CD4-positive, alpha-beta T cell treated with Interferon alpha-2 for 1 hour (primary cell): ENCODE measurements at regions not wholly inside any gene's neighbourhood (a gene's known extent, or its start where the extent isn't known, plus 50 kb on each side); places are given as distances from the start of the nearest gene placed in this dataset.

Experiments
- DNase-seq, 2 donors: peaks; one replicate each; pipeline ENCODE4 v3.0.0-alpha.2; 2020 to 2022

DNA sequence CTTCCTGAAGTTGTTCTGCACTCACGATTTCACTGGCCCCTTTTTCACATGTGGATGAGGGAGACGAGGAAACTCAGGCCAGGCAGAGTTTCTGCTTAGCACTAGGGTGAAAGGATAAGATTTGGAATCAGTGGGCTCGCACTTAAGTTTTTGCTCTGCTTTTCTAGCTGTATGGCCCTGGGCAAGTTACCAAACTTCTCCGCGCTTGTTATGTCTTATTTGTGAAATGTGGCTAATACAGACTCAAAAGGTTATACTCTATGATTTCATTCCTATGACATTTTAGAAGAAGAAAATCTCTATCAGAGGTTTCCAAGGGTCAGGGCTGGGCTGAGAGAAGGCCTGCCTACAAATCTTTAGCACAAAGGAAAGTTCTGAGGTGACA lies 191.9 kb upstream of the LRIG1 start:
- DNase-seq: no peak

DNA sequence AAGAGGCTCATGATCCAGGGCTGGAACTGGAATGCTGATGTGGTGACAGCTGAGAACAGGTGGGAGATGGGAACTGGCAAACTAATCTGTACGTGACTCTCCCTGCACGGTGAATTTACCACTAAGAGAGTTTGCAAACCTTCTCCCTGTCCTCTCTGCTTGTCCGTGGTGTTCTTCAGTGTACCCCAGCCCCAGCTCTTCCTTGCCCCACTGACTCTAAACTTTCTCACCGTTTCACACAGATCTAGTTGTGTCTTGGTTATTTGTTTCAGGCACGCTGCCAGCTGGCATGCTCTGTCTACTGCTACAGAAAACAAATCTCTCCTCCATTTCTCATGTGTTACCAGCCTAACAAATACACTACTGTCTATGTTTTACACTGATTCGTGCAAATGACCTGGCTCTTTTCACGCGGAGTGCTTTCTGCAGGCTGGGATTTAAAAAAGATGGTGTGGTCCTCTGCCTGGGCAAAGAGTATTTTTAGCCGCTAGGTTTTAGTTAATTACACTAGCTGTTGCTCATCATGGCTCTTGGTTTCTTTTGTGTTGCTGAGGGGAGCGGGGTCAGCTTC lies 192.7 kb upstream of the LRIG1 start:
- no peak for DNase-seq

DNA sequence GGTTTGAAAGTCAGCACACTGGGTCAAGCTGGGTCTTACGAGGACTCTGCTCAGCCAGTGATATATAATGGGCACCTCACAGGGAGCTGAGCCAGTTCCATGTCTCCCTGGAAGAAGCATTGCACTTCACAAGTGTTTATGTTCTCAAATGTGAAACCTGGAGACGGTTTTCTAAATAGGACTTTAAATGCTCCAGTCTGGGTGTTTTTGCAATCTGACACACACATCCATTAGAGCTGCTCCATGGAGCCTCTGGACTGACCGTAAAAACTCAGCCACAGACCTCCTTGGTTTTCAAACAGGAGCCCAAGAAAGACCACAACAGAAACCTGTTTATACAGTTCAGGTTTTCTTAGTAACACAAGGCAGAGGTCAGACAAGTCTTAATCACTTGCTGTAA lies 201.3 kb upstream of the LRIG1 start:
- DNase-seq: no peak

DNA sequence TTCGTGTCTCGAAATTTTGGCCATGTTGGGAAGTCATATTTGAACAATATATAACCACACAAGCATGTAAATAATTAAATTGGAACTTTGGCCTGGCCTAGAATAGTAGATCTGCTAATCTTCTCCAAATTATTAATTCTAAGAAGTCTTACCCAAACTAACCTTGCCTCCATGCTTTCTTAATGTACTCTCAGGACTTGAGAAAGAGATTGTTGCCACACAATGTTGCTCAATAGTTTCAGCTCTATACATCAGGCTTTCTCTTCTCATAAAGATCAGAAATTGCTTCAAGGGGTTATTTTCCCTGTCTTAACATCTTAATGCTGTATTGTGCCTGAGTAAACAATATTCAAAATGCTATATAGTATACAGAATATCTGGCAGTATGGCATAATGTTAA lies 202.7 kb upstream of the LRIG1 start:
- no peak for DNase-seq

DNA sequence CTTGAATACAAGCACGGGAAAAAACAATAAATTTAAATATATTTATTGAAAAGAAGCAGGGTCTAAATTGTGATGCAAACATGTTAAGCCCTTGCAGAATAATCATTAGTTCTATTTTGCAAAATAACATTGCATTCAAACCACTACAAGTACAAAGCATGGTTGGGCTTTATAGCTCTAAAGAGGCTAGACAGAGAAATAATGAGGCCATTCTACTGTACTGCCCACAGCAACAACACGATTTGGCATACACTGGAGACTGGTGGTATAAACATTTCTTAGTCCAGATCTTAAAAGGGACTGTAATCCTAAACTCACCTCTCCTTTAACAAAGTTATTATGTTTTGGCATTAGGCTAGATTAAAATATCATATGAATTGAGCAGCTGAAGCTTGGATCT lies 204.3 kb upstream of the LRIG1 start:
- no peak for DNase-seq

DNA sequence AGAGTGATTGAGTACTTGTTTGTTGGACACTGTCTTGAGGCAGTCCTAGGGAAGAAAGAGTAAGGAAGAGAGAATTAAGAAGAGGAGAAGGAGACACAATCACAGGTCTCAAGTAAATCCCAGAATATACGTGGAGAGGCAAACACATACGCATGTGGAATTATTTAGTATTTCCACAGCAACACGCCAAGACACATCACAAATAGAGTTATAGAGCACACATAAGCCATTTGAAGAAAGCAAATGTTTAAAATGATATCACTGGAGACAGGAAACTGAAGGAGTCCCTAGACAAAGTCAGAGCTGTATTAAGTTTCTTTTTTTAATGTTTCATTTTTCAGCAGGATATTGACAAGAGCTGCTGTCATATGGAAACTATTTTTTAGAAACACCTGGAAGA lies 206.1 kb upstream of the LRIG1 start:
- DNase-seq: no peak

DNA sequence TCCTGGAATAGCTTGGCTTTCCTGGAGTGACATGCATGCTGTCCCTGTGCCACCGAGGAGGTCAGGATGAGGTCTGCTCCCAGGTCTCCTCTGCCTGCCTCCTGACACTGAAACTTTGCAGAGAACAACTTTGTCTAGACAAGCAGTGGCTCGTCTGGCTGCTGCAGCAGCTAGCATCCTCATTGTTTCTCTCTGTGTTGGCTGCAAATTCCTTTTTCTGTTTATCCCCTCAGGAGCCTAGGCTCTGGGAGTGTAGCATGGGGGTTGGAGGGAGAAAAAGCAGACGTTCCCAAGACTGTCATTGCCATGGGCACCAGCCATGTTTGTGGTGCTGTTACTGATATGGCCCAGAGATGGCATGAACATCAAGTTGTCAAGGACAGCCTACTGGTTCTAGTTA lies 208.7 kb upstream of the LRIG1 start:
- DNase-seq: no peak

DNA sequence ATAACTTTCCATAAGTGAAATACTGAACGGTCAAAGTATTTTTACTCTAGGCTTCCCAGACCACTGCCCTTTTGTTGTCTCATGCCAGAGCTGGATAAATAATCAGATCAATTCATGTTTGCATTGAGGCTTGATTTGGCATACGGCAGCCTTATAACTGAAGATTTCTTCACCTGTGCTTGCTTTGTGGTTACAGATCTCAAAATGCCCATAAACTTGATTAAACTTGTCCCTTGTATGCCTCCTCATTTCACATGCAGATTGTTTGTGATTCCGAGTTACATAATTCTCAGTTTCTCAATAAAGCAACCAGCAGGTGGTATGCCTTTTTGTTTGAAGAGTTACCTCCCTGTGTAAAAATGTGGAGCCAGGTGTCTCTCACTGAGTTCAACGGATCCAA lies 211.4 kb upstream of the LRIG1 start:
- no peak for DNase-seq

DNA sequence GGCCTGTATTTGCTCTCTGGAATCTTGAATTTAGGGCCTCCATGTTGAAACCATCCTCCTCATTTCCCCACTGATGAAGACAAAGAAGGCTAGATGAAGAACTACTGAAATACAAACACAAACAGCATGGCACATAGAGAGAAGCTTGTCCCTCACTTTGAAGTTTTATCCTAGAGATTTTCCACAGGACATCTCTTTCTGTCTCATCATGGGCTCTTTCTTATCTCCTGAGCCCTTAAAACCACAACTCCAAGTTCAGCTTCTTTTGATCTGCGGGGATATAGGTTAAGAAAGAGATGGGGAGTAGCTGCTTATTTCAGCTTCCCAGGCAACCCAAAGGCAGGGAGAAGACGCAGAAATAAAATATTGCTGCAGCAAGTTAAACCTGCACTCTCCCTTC lies 213.1 kb upstream of the LRIG1 start:
- DNase-seq: no peak

DNA sequence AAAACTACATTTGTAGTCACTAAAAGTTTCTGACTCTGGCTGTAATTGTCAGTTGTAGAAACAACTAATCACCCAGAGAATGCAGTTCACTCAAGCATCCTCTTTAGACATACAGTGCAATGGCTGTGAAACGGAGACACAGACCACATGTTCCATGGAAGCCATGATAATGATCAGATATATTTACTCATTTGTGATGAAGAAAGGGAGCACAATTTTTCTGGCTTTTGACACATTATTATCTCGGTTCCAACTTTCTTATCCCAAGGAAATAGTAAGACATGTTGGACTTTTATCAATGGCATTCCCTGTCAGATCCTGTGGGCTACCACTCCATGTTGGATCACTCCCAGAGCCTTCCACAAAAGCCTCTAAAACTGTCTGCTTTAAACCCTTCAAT lies 215.0 kb upstream of the LRIG1 start:
- DNase-seq: no peak

DNA sequence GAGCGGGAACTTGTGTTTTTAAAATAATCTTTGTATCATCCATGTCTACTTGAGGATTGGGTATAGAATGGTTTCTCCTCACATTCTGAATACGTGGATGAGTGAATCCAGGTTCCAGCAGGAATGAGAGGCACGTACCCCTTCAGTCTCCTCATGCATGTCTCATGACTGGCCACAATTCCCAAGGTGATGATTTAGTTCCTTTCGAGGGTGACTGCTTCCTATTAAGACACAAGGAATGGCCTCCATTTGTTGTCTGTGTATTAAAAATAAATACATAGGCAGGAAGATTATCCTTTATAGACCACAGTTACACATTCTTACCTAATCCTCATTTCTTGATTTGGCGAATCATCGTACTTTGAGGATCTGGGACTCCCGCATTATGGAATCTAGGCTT lies 217.0 kb upstream of the LRIG1 start:
- DNase-seq: no peak

DNA sequence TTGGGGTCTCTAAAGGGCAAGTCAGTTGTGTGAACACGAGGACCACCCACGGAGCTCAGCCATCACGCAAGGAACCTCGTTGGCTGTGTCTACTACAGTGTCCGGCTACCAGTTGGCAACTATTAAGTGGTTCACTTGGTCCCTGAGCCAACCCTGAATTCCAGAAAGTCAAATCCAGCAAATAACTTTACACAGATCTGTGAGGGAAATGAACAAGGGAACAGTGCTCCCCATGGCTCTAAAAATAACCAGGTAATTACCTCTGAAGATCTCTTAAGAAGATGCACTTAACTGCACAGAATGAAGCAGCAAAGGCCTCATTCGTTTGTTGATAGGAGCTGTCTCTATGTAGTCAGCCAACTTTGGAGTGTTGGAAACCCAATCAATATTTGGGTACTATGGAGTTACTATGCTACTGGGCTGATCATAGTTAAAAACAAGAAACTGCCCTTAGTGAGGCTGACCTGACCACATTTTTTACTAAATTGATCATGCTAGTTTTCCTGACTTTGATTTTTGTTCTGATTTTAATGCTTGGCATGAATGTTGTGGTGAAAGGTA lies 219.1 kb upstream of the LRIG1 start:
- no peak for DNase-seq

DNA sequence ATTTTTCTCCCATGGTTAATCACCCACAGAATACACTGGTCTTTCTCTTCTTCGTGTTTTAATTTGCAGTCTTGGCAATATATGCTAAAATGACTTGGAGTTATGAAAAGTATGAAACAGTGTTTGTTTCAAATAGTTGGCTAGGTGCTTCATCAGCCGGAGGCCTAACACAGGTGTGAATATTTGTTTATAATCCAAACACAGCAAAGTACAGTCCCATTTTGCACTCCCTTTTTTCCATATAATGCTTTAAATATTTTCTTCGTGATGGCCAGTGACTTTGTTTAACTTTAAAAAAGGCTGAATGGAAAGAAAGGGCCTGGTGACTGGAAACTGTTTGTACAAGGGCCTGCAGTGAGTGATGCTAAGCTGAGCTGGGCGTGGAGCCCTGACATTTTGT lies 219.7 kb upstream of the LRIG1 start:
- DNase-seq: no peak

DNA sequence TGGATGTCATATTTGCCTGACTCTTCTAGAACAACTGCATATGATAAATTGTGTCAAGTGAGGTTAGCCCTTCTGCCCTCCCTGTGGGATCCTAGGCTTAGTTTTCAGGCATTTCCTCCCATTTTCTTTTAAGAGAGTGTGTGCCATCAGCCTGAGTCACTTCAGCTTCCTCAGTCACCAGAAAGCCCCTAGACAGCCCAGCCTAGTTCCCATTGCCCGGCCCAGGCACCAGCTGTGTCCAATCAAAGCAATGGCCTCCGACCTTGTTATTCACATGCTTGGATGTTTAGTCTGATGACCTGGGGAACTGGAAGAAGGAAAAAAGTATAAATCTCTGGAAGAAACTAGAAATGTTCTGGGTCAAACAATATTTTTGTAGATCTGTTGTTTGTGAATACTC lies 221.9 kb upstream of the LRIG1 start:
- DNase-seq: no peak

DNA sequence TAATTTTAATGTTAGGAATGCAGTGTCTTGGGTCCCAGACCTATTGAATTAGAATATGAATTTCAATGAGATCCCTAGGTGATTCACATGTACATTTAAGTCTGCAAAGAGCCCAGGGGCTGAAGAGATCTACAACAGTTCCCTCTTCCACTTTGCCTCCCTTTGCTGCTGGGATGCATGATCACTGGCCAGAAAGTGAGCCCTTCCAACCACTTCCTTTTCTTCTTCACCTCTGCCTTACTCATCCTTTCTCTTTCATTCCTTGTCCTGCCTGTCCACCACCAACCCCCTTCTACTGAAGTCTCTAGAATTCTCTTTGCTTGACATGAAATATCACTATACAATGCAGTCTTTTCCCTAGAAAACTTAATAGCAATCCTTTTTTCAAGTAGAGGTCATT lies 222.4 kb upstream of the LRIG1 start:
- no peak for DNase-seq

DNA sequence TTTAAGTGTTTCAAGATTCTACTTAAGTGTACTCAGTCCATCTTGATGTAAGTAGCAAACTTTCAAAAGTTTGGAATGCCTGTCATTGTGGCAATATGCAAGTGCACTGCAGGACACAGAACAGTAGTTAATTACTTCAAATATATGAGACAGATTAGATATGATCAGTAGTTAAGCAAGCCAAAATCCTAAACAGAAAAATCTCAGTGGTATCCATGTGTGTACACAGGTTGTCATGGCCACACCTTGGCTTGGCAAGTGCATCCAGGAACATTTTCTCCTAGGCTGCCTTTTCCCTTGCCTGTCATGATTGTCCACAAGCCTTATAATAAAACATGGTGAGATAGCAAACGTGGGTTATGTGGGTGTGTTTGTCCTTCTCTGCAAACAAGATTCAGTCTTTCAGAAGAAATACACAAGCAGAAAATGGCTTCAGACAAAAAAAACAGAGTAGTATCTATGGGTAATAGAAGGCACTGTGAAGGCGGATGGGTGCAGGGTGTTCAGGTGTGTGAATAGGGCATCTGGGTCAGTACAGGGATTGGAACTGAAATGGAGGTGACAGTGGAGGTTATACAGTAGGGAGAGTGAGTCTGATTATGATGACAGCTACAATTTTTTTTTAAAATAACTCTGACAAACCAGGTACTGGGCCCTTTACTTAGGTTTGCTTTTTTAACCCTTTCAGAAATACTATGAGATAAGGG lies 229.0 kb upstream of the LRIG1 start:
- DNase-seq: no peak

DNA sequence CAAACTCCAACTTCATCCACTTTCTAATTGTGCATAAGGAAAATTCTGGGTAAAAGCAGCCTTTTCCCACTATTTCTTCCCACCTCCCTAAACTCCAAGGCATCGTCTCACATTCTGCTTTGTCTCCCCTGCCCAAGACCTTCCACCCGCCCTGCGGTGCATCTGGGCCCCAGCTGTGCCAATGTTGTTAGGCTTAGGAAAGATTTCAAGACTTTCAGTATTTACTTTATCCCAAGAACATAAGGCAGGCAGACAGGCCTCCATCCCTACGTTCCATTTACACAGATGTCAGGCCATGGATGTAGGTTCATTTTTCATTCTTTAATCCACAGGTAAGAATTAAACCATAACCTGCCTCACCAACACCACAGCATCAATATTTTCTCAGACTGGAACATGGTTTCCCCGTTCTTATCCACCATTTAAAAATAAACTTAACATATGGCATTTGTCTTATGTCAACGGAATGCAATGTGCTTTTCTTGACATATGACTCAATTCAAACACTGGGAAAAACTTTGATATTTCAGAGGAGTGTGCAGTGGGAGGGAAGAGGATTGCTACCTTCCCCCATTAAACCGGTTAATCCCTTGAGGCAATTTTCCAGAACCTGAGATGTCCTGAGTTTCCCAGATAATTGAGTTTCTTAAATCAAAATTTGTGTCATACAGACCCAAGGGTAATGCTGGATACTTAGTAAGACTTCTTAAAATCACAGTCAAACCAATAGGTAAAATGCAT lies 238.0 kb upstream of the LRIG1 start:
- DNase-seq: no peak

DNA sequence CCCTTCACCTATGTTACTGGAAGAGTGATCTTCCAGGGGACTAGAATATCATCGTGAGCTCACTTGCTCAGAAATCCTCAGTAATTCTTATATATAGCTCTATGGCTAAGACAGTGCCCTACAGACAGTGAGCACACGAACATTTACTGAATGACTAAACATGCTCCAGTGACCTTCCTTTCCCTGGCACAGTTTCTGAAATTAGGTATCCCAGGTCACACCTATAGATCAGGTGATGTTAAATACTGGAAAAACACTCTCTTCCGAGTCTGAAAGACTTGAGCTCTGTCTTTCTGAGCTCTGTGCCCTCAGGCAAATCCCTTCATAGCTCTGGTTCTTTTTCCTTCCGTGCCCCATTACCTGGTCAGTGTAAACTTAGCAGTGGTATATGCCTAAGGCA lies 239.4 kb upstream of the LRIG1 start:
- no peak for DNase-seq

DNA sequence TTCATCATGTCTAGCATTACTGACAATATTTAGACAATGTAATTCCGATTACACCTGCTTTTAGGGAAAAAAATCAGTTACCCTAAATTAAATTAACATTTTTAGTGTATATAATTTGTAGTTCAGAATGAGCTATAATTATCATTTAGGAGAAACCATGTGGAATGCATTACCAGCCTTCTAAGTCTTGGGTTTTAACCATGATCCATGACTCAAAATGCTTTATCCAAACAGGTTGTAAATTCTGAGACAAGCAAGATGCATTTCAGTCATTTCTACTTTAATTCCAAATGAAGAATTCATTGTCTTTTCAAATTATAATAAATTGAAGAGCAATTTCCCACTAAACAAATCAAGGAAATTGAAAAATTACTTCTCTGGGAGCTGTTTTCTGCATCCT lies 243.7 kb upstream of the LRIG1 start:
- DNase-seq: no peak

DNA sequence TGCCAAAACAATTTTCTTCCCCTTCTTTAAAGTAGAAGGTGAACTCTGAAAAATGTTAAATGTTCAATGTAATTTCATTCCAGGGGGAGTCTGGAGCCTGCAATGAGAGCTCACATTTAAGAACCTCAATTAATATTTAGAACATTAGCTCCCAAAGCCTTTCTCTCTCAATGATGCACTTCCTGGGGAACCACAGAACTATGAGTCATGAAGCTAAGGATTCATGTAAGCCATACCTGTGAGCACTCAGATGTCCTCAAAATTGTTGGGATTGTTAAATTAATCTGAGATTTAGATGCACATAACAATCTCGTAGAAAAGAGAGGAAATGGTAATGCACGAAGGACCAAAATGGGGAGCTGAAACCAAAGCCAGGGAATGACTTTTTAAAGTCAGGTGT lies 244.2 kb upstream of the LRIG1 start:
- DNase-seq: no peak

DNA sequence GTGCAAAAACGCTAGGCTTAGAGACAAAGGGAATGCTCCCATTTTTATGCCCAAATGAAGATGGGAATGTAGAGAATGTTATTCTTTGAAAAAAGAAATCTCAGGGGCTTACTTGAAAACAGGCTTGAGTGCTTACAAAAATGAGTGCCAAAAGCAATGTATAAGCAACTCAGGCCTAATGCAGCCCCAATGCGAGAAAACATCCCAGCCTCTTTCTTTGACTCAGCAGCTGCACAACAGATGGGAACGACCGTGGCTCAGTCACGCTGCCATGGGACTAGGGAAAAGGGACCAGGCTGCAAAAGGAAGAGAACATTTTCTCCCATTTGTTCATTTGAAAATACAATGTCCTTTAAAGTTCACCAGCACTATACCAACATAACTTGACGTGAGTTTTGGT lies 246.4 kb upstream of the LRIG1 start:
- no peak for DNase-seq

DNA sequence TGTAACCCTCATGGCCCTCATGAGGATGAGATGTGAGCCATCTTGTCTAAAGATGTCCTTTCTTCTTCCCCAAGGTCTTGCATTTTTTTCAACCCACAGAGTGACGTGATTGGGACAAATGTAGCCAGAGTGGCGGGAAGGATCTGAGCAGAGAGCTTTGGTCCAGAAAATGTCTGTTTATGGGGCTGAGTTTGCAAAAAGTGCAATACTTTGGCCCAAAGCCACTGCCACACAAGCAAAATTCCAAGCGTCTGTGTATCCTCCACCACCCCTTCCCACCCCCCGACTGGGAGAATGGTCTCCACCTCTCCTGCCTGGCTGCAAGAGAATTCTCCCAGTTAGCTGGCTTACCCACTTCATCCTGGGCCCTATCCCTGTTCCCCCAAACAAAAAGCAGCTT lies 246.9 kb upstream of the LRIG1 start:
- no peak for DNase-seq

DNA sequence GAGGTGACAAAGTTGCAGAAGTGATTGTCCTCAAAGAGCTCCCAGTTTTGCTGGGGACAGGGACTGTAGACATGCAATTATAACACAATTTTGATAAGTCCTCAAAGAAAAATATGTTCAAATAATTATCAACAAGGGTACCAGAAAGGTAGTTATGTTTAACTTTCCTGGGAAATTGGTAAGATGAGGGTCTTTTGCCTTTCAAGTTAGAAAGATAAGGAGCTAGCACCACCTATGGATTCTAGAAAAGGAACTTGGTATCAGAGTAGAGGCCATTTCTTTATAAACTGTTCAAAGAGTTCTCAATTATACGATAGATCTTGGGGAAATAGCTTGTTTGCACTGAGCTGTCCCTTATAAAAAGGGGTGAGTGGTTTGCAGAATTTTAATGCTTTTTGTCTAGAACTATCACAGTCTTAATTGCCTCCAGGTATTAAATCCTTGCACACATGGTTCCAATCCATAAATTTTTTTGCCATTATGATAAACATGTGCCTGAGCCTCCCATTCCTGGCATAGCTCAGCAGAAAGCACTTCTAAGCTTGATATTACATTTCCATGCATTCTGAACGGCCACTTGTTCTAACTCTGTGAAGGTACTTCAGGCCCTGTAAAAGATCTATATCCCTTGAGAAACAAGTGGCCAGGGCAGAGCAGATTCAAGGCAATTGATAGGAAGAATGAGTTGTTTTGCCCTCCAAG lies 247.5 kb upstream of the LRIG1 start:
- DNase-seq: no peak

DNA sequence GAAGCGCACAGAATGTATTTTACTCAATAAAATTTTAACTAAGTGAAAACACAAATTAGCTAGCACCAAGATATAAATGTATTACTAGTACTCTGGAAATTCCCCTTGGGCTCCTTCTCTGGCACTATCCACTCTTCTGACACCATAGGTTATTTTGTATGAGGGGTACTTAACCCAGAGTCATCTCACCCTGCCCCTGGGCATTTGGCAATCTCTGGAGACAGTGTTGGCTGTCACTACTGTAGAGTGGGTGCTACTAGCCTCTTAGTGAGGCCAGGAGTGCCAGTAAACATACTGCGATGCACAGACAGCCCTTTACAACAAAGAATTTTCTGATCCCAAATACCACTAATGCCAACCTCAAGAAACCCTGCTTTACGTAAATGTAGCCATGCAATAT lies 246.3 kb upstream of the KBTBD8 start:
- DNase-seq: no peak
